HepG2 (cell line): ENCODE measurements at regions not wholly inside any gene's neighbourhood (a gene's known extent, or its start where the extent isn't known, plus 50 kb on each side); places are given as distances from the start of the nearest gene placed in this dataset.

ENCODE experiments used
- ATAC-seq: fragments of 200-7000 bp; cut with Tn5 transposase; 3 replicates; pipeline ENCODE4 v1.9.1; 2020; ENCODE audit warnings: mild to moderate bottlenecking, moderate library complexity
- BruUV-seq: library from RNA; stranded (reverse); fragments of 400-500 nt; replicated peaks from 2 replicates; lab custom pipeline; 2021; lab: Mats Ljungman, UMichigan
- CTCF ChIA-PET: fragments of 300-600 bp; formaldehyde crosslinking; extraction: SDS; loops from one replicate; lab custom pipeline; 2021; ENCODE audit warnings: low total read pairs, inconsistent platforms, low intra/inter-chr PET ratio; lab: Yijun Ruan, JAX
- POLR2A ChIA-PET: fragments of 350-600 bp; sonication (Branson Sonifier 250); formaldehyde crosslinking; loops from one replicate; lab custom pipeline; 2020; ENCODE audit warnings: antibody characterized with exemption, inconsistent platforms; lab: Yijun Ruan, JAX
- DNase-seq: peaks from one replicate; pipeline ENCODE4 v3.0.0-alpha.2; 2015; ENCODE audit warnings: low spot score
- FAIRE-seq: peaks from 3 replicates; lab custom pipeline; 2011; peaks lifted over from hg19 to GRCh38; lab: Jason Lieb, UNC
- H2AFZ ChIP-seq: one replicate; pipeline ENCODE4 v1.6.1; 2011; ENCODE audit warnings: low read length, inconsistent platforms
- H3K27ac ChIP-seq: fragments of 300-600 bp; 3 replicates; pipeline ENCODE4 v1.8.0; 2011; ENCODE audit warnings: mixed run types, mild to moderate bottlenecking, mixed read lengths, low read length, inconsistent platforms; ENCODE audit not compliant: insufficient read depth; ENCODE audit errors: extremely low read length
- H3K27me3 ChIP-seq, 2 experiments: fragments of 200-600 bp in 1 of 2; 2 replicates in 1 of 2; 3 replicates in 1 of 2; pipeline versions ENCODE4 v1.6.0 to v1.8.0; 2011; ENCODE audit warnings: low read length in 2 of 2, mild to moderate bottlenecking in 2 of 2, moderate library complexity in 2 of 2, inconsistent platforms in 1 of 2; ENCODE audit not compliant: insufficient read depth in 2 of 2, control insufficient read depth in 1 of 2
- H3K36me3 ChIP-seq, 2 experiments: fragments of 200-600 bp in 1 of 2; replicated peaks in 1 of 2; 2 replicates in 1 of 2; 3 replicates in 1 of 2; pipeline versions ENCODE4 v1.5.1 to v1.8.0; 2011; ENCODE audit warnings: low read length in 2 of 2, inconsistent platforms in 1 of 2; ENCODE audit not compliant: insufficient read depth in 2 of 2, control insufficient read depth in 1 of 2
- H3K4me1 ChIP-seq: 2 replicates; pipeline ENCODE4 v1.5.1; 2012; ENCODE audit warnings: low read length, inconsistent platforms; ENCODE audit not compliant: insufficient read depth
- H3K4me2 ChIP-seq: 2 replicates; pipeline ENCODE4 v1.6.0; 2011; ENCODE audit warnings: low read depth, low read length, inconsistent platforms
- H3K4me3 ChIP-seq, 3 experiments: fragments of 200-600 bp in 1 of 3; sonication (generic), shearing (Covaris generic) in 1 of 3; replicated peaks in 1 of 3; 2 replicates each; pipeline ENCODE4 v1.5.1; 2011 to 2016; ENCODE audit warnings: low read length in 3 of 3, inconsistent platforms in 2 of 3, low read depth in 2 of 3, mild to moderate bottlenecking in 2 of 3, control low read depth in 1 of 3, mixed read lengths in 1 of 3; ENCODE audit not compliant: insufficient read depth in 1 of 3
- H3K79me2 ChIP-seq: one replicate; pipeline ENCODE4 v1.6.1; 2011; ENCODE audit warnings: low read length, inconsistent platforms; ENCODE audit not compliant: insufficient read depth
- H3K9ac ChIP-seq: 2 replicates; pipeline ENCODE4 v1.6.0; 2011; ENCODE audit warnings: mild to moderate bottlenecking, low read depth, low read length, inconsistent platforms; ENCODE audit not compliant: insufficient read depth
- H3K9me3 ChIP-seq: 2 replicates; pipeline ENCODE4 v1.5.1; 2012; ENCODE audit warnings: mild to moderate bottlenecking, low read length
- H4K20me1 ChIP-seq: 2 replicates; pipeline ENCODE4 v1.6.0; 2011; ENCODE audit warnings: inconsistent platforms, mild to moderate bottlenecking, low read length, moderate library complexity; ENCODE audit not compliant: insufficient read depth
- AHDC1 ChIP-seq: sonication (generic); formaldehyde crosslinking; IDR thresholded peaks from 2 replicates; pipeline ENCODE4 v1.5.1; 2020; ENCODE audit warnings: mild to moderate bottlenecking, missing genetic modification reagents, borderline replicate concordance
- GATAD2A ChIP-seq: IDR thresholded peaks from 2 replicates; pipeline ENCODE4 v1.6.1; 2016
- HOXA7 ChIP-seq: sonication (generic); formaldehyde crosslinking; IDR thresholded peaks from 2 replicates; pipeline ENCODE4 v1.8.1; 2022; ENCODE audit warnings: mild to moderate bottlenecking, missing genetic modification reagents, moderate library complexity
- MEF2D ChIP-seq: sonication (generic); formaldehyde crosslinking; IDR thresholded peaks from 2 replicates; pipeline ENCODE4 v1.5.1; 2020; ENCODE audit warnings: mild to moderate bottlenecking, missing genetic modification reagents
- SOX6 ChIP-seq, 2 experiments: fragments of 450-650 bp in 1 of 2; sonication (generic) in 1 of 2; formaldehyde crosslinking in 1 of 2; IDR thresholded peaks; 2 replicates each; pipeline versions ENCODE4 v1.4.0 to v1.6.1; 2017 to 2020; ENCODE audit warnings: antibody characterized with exemption in 1 of 2, mild to moderate bottlenecking in 1 of 2, missing genetic modification reagents in 1 of 2
- ZFP1 ChIP-seq: IDR thresholded peaks from 2 replicates; pipeline ENCODE4 v1.6.1; 2016
- ZNF567 ChIP-seq: sonication (generic); formaldehyde crosslinking; IDR thresholded peaks from 2 replicates; pipeline ENCODE4 v1.8.1; 2023; ENCODE audit warnings: mild to moderate bottlenecking, missing genetic modification reagents, borderline replicate concordance
- WGBS: methylation state at CpG from one replicate; pipeline ENCODE4 v1.1.6; 2017; ENCODE audit warnings: low lambda C conversion rate; 5-methylcytosine and 5-hydroxymethylcytosine counted together
- in situ Hi-C: cut with HindIII; loops from 2 replicates; pipeline ENCODE4 v1.10.0; 2017; ENCODE audit warnings: low pct_unique_long_range_greater_than_20kb; ENCODE audit not compliant: extremely low pct_ligation_motif_present
- intact Hi-C: fragments of 100-400 bp; cut with micrococcal nuclease; formaldehyde crosslinking; loops from one replicate; pipeline ENCODE4 v1.10.0; 2022; ENCODE audit not compliant: unreplicated experiment
- TF ChIP-seq, protein P1 (sequence below): sonication (generic); formaldehyde crosslinking; IDR thresholded peaks from 2 replicates; pipeline ENCODE4 v1.4.0; 2020; ENCODE audit warnings: missing genetic modification reagents
- TF ChIP-seq, protein P2 (sequence below): sonication (generic); formaldehyde crosslinking; IDR thresholded peaks from 2 replicates; pipeline ENCODE4 v1.8.0; 2022; ENCODE audit warnings: missing genetic modification reagents, mild to moderate bottlenecking, moderate library complexity, borderline replicate concordance
- TF ChIP-seq, protein P3 (sequence below): sonication (generic); formaldehyde crosslinking; IDR thresholded peaks from 2 replicates; pipeline ENCODE4 v1.8.0; 2022; ENCODE audit warnings: mild to moderate bottlenecking, missing genetic modification reagents; ENCODE audit not compliant: insufficient replicate concordance

- no TSS peak for BruUV-seq
- ChIA-PET CTCF (no interaction called here), POLR2A (no interaction called here)
- no peaks in the 10 kb centered on the region for H3K9me3 ChIP-seq
- H3K4me1 ChIP-seq, result peaks cover 26% of the 10 kb centered on the region
- H3K27ac ChIP-seq, result peak overlapping the region; percentile 30
- H3K79me2 ChIP-seq, result no peaks in the 10 kb centered on the region
- H3K4me2 ChIP-seq, result peak overlapping the region; percentile 44
- H3K36me3 ChIP-seq, result no peaks in the 10 kb centered on the region
- no peak overlapping the region for H2AFZ ChIP-seq
- H3K27me3 ChIP-seq, result no peaks in the 10 kb centered on the region
- DNase-seq, result peak; percentile 51
- in situ Hi-C loops, result no loop called here
- intact Hi-C loops, result no loop called here
- 1% methylated on average over 3 of the region's 4 CpGs for WGBS
- no peak overlapping the region; a peak in 1 of 6 replicates for H3K4me3 ChIP-seq
- peak; percentile 94 for ATAC-seq
- no peak for FAIRE-seq
- no peak overlapping the region for H3K9ac ChIP-seq
- no peaks in the 10 kb centered on the region for H4K20me1 ChIP-seq
- TF ChIP-seq HOXA7 (CRISPR knock-in tag) (no peak), ZFP1 (CRISPR knock-in tag) (no peak), GATAD2A (0 out of 2 replicates have a peak, but pooled peaks have one; percentile 21), MEF2D (CRISPR knock-in tag) (peak; percentile 62; the same call in 1 of the 2 replicates), SOX6 (IDR thresholded peaks at IDR 0.05) (no peak), SOX6 (CRISPR knock-in tag; IDR thresholded peaks at IDR 0.05) (peak; percentile 32; the same call in 1 of the 2 replicates), AHDC1 (CRISPR knock-in tag) (peak; percentile 27; the same call in 1 of the 2 replicates), ZNF567 (CRISPR knock-in tag) (no peak)
- TF ChIP-seq, protein P1, sequence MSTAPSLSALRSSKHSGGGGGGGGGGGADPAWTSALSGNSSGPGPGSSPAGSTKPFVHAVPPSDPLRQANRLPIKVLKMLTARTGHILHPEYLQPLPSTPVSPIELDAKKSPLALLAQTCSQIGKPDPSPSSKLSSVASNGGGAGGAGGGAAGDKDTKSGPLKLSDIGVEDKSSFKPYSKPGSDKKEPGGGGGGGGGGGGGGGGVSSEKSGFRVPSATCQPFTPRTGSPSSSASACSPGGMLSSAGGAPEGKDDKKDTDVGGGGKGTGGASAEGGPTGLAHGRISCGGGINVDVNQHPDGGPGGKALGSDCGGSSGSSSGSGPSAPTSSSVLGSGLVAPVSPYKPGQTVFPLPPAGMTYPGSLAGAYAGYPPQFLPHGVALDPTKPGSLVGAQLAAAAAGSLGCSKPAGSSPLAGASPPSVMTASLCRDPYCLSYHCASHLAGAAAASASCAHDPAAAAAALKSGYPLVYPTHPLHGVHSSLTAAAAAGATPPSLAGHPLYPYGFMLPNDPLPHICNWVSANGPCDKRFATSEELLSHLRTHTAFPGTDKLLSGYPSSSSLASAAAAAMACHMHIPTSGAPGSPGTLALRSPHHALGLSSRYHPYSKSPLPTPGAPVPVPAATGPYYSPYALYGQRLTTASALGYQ (CRISPR knock-in tag), result no peak
- TF ChIP-seq, protein P2, sequence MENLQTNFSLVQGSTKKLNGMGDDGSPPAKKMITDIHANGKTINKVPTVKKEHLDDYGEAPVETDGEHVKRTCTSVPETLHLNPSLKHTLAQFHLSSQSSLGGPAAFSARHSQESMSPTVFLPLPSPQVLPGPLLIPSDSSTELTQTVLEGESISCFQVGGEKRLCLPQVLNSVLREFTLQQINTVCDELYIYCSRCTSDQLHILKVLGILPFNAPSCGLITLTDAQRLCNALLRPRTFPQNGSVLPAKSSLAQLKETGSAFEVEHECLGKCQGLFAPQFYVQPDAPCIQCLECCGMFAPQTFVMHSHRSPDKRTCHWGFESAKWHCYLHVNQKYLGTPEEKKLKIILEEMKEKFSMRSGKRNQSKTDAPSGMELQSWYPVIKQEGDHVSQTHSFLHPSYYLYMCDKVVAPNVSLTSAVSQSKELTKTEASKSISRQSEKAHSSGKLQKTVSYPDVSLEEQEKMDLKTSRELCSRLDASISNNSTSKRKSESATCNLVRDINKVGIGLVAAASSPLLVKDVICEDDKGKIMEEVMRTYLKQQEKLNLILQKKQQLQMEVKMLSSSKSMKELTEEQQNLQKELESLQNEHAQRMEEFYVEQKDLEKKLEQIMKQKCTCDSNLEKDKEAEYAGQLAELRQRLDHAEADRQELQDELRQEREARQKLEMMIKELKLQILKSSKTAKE, result no peak
- TF ChIP-seq, protein P3, sequence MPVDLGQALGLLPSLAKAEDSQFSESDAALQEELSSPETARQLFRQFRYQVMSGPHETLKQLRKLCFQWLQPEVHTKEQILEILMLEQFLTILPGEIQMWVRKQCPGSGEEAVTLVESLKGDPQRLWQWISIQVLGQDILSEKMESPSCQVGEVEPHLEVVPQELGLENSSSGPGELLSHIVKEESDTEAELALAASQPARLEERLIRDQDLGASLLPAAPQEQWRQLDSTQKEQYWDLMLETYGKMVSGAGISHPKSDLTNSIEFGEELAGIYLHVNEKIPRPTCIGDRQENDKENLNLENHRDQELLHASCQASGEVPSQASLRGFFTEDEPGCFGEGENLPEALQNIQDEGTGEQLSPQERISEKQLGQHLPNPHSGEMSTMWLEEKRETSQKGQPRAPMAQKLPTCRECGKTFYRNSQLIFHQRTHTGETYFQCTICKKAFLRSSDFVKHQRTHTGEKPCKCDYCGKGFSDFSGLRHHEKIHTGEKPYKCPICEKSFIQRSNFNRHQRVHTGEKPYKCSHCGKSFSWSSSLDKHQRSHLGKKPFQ, result no peak
Measured at GRCh38 chr10:84876116-84876999, 548.0 kb downstream of the CCSER2 start.
